KMS-11 (cell line): ENCODE measurements at regions not wholly inside any gene's neighbourhood (a gene's known extent, or its start where the extent isn't known, plus 50 kb on each side); places are given as distances from the start of the nearest gene placed in this dataset.

ENCODE experiments used
- H2AFZ ChIP-seq: fragments of 200-600 bp; sonication (generic); 2 replicates; pipeline ENCODE4 v1.6.1; 2016; ENCODE audit warnings: antibody characterized with exemption, mixed run types, low read depth
- H3K27ac ChIP-seq: fragments of 200-600 bp; sonication (generic); 2 replicates; pipeline ENCODE4 v1.6.1; 2016; ENCODE audit warnings: mild to moderate bottlenecking, mixed run types
- H3K27me3 ChIP-seq: fragments of 200-600 bp; sonication (generic); 2 replicates; pipeline ENCODE4 v1.6.1; 2017; ENCODE audit warnings: mild to moderate bottlenecking, low read depth, mixed run types, moderate library complexity; ENCODE audit not compliant: insufficient read depth
- H3K36me3 ChIP-seq: fragments of 200-600 bp; sonication (generic); 2 replicates; pipeline ENCODE4 v1.6.1; 2017; ENCODE audit warnings: mild to moderate bottlenecking, mixed run types; ENCODE audit not compliant: insufficient read depth
- H3K4me1 ChIP-seq: fragments of 200-600 bp; sonication (generic); 2 replicates; pipeline ENCODE4 v1.6.1; 2016; ENCODE audit warnings: mild to moderate bottlenecking, low read depth, mixed run types; ENCODE audit not compliant: poor library complexity, severe bottlenecking
- H3K4me2 ChIP-seq: fragments of 200-600 bp; sonication (generic); 2 replicates; pipeline ENCODE4 v1.7.0; 2016; ENCODE audit warnings: mild to moderate bottlenecking, mixed run types
- H3K4me3 ChIP-seq: fragments of 200-600 bp; sonication (generic); IDR thresholded peaks from 2 replicates; pipeline ENCODE4 v1.6.1; 2017; ENCODE audit warnings: low read depth, low read length, mixed read lengths; ENCODE audit not compliant: insufficient read depth
- H3K79me2 ChIP-seq: fragments of 200-600 bp; sonication (generic); 2 replicates; pipeline ENCODE4 v1.6.1; 2016; ENCODE audit warnings: low read depth, mixed run types; ENCODE audit not compliant: insufficient read depth
- H3K9ac ChIP-seq: fragments of 200-600 bp; sonication (generic); 2 replicates; pipeline ENCODE4 v1.6.1; 2016; ENCODE audit warnings: mild to moderate bottlenecking, mixed run types
- H4K20me1 ChIP-seq: fragments of 200-600 bp; sonication (generic); 2 replicates; pipeline ENCODE4 v1.6.1; 2016; ENCODE audit warnings: mild to moderate bottlenecking, mixed run types; ENCODE audit not compliant: insufficient read depth
- CTCF ChIP-seq: fragments of 200-600 bp; sonication (generic); conservative IDR thresholded peaks from 2 replicates; pipeline ENCODE4 v1.6.1; 2017; ENCODE audit warnings: low read depth, mild to moderate bottlenecking, antibody characterized with exemption, low read length, moderate library complexity, mixed read lengths

- Histone ChIP-seq H3K4me3 (no peak overlapping the region), H3K79me2 (no peaks in the 10 kb centered on the region), H3K9ac (no peak overlapping the region), H3K36me3 (no peaks in the 10 kb centered on the region), H2AFZ (no peak overlapping the region), H4K20me1 (no peaks in the 10 kb centered on the region), H3K4me2 (no peak overlapping the region), H3K27ac (no peak overlapping the region), H3K4me1 (no peaks in the 10 kb centered on the region), H3K27me3 (no peaks in the 10 kb centered on the region)
- TF ChIP-seq CTCF, result no peak
Measured at GRCh38 chr10:65779985-65780384, 1145.9 kb upstream of the LRRTM3 start.

GRCh38 chr10:65786279-65786678, 1139.6 kb upstream of the LRRTM3 start:
- TF ChIP-seq CTCF, result no peak
- H2AFZ ChIP-seq, result no peak overlapping the region
- H3K4me2 ChIP-seq, result no peak overlapping the region
- no peaks in the 10 kb centered on the region for H3K27me3 ChIP-seq
- H3K9ac ChIP-seq, result no peak overlapping the region
- no peaks in the 10 kb centered on the region for H4K20me1 ChIP-seq
- no peaks in the 10 kb centered on the region for H3K79me2 ChIP-seq
- H3K4me1 ChIP-seq, result no peaks in the 10 kb centered on the region
- no peak overlapping the region for H3K27ac ChIP-seq
- H3K36me3 ChIP-seq, result no peaks in the 10 kb centered on the region
- H3K4me3 ChIP-seq, result no peak overlapping the region

- TF ChIP-seq CTCF, result no peak
- no peak overlapping the region for H3K4me2 ChIP-seq
Measured at GRCh38 chr10:65787571-65787970, 1138.3 kb upstream of the LRRTM3 start.

GRCh38 chr10:65788271-65788670, 1137.6 kb upstream of the LRRTM3 start:
- Histone ChIP-seq H4K20me1 (no peaks in the 10 kb centered on the region), H3K9ac (no peak overlapping the region), H2AFZ (no peak overlapping the region), H3K4me1 (no peaks in the 10 kb centered on the region), H3K27me3 (no peaks in the 10 kb centered on the region), H3K36me3 (no peaks in the 10 kb centered on the region), H3K4me2 (no peak overlapping the region), H3K4me3 (no peak overlapping the region), H3K27ac (no peak overlapping the region), H3K79me2 (no peaks in the 10 kb centered on the region)
- no peak for TF ChIP-seq CTCF

More at GRCh38 chr10:65787571-65787970, 1138.3 kb upstream of the LRRTM3 start:
- H3K27ac ChIP-seq, result no peak overlapping the region
- H3K4me3 ChIP-seq, result no peak overlapping the region
- no peak overlapping the region for H2AFZ ChIP-seq
- no peaks in the 10 kb centered on the region for H4K20me1 ChIP-seq
- H3K4me1 ChIP-seq, result no peaks in the 10 kb centered on the region
- H3K9ac ChIP-seq, result no peak overlapping the region
- no peaks in the 10 kb centered on the region for H3K36me3 ChIP-seq
- no peaks in the 10 kb centered on the region for H3K79me2 ChIP-seq
- no peaks in the 10 kb centered on the region for H3K27me3 ChIP-seq
